ENCODE measurements at regions not wholly inside any gene's neighbourhood (a gene's known extent, or its start where the extent isn't known, plus 50 kb on each side); places are given as distances from the start of the nearest gene placed in this dataset.
"Not testable (repeated sequence)": the region's sequence is repeated elsewhere in the genome, so short reads cannot be mapped to it uniquely, and the experiment has no call there.

DNA sequence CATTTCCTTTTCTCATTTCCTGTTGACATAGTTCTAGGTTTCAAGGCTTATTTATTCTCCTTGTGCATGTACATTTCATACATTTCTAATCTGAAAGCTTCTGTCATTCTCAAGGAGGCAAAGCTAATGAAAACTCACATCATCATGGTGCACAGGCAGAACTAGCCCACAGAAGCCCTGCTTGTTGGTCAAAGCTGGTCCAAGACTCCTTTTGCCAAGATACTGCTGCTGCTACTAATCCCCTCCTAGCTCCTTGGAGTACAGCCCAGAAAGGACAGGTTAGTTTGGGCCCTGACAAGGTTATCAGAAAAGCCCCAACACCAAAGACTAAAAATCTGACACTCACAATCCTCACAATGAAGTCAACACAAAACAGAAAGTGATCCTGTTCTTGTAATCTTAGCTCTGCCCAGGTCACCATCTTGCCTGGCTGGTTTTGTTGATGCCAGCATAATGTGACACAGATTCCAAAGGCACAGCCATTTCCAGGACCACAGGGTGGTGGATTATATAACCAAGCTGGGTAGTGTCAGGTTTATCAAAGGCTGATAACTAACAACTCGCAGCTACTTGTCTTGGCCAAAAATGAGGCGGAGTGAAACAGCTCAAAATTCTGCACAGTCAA, 417.4 kb downstream of the NDFIP2 start:
- in situ Hi-C loops (cut with HindIII; ENCODE audit: low sequenced_read_pairs) = no loop called here

DNA sequence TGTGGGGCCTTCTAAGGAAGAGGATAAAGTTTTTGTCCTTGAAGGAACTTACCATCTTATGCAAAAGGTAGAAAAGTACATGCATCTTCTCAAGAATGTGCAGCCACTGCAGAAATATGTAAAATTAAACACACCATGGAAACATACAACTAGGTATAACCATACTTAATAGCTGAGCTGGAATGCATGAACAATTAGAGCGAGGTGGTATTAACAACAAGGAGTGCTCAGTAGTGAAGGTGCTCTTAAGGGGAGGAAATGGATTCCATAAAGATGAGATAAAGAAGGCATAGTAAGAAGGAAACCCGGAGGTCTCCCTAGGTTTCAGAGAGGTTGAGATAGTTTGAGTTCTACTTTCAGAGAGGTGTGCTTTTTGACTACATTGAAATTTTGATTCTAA, 415.9 kb downstream of the NDFIP2 start:
- in situ Hi-C loops (cut with HindIII; ENCODE audit: low sequenced_read_pairs) = no loop called here

DNA sequence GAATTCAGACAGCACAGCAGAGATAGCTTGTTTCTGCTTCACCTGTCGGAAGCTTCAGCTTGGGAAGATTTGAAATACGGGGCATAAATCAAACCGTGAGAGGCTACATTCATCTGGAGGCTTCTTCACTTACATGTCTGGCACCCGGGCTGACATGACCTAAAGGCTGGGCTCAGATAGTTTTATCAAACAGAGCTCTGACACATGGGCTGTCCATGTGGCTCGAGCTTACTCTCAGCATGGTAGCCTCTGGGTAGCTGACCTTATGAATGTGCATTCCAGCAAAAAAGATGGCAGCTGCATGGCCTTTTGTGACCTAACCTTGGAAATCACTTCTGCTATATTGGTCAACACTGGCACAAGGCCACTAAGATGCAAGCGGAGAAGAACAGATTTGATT, 414.5 kb downstream of the NDFIP2 start:
- in situ Hi-C loops (cut with HindIII; ENCODE audit: low sequenced_read_pairs) = no loop called here

DNA sequence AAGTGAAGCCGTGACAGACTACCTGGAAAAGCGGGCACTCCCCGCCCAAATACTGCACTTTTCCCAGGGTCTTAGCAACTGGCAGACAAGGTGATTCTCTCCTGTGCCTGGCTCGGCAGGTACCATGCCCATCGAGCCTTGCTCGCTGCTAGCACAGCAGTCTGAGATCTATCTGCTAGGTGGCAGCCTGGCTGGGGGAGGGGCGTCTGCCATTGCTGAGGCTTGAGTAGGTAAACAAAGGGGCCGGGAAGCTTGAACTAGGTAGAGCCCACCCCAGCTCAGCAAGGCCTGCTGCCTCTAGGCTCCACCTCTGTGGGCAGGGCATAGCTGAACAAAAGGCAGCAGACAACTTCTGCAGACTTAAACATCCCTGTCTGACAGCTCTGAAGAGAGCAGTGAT, 406.3 kb downstream of the NDFIP2 start:
- in situ Hi-C loops (cut with HindIII; ENCODE audit: low sequenced_read_pairs) = not testable (repeated sequence)

DNA sequence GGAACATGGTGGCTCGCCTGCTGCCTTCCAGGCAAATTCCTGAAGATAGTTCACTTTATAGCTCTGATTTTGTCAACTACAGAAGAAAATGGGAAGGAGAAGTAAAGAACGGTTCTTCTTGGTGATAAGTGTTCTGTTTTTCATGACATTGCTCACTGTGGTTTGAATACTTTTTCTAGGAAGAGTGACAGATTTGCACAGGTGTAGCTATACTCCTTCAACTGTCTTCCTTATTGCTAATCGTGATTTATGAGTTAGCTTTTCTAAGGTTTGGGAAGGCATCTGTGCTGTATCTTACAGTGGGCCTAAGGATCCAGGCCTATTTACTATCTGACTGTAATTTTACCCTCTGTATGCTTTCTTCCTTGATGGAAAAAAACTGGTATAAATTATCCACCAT, 405.6 kb downstream of the NDFIP2 start:
- in situ Hi-C loops (cut with HindIII; ENCODE audit: low sequenced_read_pairs) = no loop called here

DNA sequence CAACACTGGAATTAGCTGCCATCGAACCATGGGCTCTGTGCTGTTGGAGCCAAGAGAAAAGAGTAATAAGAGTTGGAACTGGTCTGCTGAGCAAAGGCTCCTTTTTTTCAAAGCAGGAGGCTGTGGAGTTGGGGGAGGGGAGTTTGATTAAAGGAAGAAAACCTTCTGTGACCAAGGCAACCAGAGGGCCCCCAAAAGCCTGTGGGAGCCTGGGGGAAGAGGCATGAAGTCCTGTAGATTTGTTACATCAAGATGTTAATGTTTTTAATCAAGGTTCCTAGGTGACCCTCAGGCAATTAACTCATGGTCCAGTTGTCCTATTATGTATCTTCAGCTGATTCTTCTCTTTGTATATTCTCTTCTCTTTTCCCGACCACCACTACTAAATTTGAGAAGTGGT, 403.9 kb downstream of the NDFIP2 start:
- in situ Hi-C loops (cut with HindIII; ENCODE audit: low sequenced_read_pairs) = no loop called here

DNA sequence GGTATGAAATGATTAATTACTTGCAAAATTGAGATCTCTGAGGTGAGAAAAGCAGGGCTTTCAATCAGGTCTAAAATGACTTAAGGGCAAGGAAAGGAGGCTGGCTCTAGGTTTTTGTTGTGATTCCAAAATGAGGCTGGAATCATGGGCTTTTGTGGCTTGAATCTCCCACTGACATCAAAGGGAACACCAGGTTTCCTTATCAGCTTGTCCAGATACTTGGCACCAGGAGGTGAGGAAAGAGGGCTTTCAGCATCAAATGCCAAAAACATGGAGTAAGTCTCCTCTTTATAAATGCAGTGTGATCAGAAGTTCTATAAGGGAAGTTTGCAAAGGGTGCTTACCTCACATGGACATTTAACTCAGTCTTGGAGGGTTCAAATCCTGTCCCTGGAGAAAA, 402.3 kb downstream of the NDFIP2 start:
- in situ Hi-C loops (cut with HindIII; ENCODE audit: low sequenced_read_pairs) = no loop called here

DNA sequence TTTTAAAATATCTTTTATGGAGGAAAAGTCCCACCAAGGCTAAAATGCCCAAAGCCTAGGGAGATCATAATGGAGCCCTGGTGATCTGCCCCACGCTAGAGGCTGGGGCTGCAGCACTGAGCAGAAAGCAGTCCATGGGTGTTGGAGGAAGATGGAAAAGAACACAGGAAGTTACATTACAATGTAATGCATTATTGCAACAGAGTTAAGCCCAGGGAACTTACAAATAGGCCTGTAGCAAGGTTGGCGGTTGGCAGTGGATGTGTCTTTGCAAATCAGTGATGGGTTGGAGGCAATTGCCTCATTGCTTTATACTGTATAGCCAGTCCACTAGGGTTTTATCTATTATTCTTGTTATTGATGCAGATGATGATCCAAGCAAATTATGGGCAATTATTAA, 399.9 kb downstream of the NDFIP2 start:
- in situ Hi-C loops (cut with HindIII; ENCODE audit: low sequenced_read_pairs) = no loop called here

DNA sequence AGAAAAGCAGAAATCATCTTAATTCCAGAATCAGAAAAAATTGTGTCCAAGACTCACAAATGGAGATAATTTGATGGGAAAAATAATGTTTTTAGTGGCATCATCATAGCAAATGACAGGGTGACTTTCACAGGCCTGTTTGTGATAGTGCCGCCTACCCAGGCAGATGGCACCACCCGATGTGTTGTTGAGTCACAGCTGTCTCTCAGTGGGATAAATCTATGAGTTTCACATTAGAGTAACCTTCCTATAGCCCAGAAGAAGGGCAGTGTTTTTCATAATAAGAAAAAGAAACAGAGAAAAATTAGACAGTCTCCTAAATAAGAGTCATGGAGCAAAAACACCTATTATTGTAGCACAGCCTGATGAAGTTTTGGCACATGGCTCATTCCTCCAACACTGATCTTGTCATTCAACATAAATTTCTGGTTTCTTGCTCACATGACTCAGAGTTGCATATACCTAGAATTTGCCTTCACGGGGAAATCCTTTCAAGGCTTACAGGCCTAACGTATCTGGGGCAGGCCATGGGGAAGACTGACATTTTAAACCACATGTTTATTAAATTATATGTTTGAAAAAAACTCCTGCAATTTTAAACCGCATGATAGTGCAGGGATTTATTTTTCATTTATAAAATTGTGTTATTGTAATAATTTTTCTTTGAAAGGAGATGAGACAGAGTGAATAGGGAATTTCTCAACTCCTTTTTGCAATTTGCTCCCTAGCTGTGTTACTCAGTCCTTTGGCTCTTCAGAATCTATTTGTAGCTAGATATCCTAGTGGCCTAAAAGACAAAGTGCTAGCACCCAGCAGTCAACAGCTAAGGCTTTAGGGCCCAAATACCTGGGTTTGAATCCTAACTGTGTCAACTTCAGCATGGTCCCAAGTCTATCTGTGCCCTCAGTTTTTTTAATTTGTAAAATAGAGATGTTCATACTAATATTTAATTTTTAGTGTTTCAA, 393.7 kb downstream of the NDFIP2 start:
- in situ Hi-C loops (cut with HindIII; ENCODE audit: low sequenced_read_pairs) = no loop called here

DNA sequence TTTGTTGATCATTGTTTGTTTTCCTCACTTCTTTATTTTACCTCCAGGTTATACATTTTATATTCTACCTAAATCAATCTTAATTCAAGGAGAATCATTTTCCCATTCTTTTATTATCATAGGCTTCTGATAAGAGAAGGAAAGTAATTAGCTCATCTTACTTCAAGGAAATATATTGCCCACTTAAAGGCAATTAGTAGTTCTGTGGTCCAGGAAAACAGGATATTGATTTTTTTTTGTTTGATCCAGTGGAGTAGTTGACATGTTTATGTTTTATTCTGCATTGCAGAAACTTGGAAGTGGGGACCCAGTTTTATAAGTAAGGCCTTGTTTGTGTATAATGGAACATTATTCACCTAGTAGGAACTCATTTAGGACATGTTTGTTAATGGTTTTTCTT, 390.6 kb downstream of the NDFIP2 start:
- in situ Hi-C loops (cut with HindIII; ENCODE audit: low sequenced_read_pairs) = no loop called here

DNA sequence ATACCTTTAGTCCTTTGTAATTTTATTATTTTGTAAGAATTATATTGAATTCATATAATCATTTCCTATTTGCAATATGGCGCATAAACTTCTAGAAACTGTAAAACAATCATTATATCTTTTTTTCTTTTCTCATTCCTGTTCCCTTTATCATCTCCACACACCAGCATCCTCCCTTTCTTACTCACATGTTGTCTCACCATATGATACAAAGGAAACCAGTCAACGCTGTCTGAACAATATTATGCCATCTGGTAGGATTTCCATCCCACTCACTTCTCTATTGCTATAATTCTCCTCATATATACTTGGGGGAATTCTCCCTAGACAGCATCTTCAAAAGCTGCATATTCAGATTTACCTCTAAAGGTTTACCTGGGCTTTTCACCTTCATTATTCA, 389.8 kb downstream of the NDFIP2 start:
- in situ Hi-C loops (cut with HindIII; ENCODE audit: low sequenced_read_pairs) = no loop called here

DNA sequence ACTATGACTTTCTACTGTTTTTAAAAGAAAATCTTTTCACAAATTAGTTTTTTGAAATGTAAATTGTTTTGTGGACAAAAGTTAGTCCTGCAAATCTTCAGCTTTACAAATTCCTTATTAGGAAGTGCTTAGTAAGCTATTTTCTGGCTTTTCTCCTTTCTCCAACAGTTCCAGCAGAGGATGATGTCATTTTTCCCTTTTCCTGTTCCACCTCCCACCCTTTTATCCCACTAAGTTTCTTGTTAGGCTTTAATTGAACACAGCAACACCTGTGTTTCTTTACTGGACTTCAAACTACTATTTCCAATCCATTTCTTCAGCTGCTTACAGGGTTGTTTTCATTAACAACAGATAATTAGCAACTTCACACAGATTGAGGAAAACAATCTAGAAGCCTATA, 389.2 kb downstream of the NDFIP2 start:
- in situ Hi-C loops (cut with HindIII; ENCODE audit: low sequenced_read_pairs) = no loop called here

DNA sequence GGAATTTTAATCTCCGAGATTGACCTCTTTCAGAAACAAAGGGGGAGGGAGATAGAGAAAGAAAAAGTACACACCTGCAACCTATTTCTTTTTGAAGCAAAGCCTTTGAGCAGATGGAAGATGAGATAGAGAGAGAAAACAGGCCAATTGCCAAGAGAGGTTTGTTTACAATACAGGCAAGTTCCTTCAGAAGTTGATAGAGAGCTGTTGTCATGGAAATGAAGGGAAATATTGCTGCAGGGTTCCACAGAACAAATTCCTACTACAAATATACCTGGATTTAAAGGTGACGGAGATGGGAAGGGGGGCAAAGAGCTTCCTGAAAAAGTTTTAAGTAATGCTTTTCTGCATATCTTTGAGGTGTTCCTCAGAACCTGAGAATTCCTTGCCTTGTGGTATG, 388.4 kb downstream of the NDFIP2 start:
- in situ Hi-C loops (cut with HindIII; ENCODE audit: low sequenced_read_pairs) = no loop called here

DNA sequence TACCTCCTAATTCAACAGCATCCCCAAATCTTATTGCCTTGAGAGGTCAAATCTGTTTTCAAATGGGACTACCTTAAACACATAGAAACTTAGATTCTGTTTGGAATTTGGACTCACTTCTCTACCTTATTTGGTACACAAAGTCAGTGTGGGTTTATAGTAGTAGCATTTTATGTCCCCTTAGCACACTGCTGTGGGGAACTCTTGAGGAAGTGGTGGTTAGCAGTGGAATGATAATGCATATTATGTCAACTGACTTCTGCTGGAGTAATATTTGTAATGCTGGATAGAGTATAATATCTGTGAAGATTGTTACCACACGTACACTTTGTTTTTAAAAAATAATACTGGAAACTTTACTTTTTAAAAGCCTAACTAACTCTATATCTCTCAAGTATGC, 386.3 kb downstream of the NDFIP2 start:
- in situ Hi-C loops (cut with HindIII; ENCODE audit: low sequenced_read_pairs) = no loop called here

DNA sequence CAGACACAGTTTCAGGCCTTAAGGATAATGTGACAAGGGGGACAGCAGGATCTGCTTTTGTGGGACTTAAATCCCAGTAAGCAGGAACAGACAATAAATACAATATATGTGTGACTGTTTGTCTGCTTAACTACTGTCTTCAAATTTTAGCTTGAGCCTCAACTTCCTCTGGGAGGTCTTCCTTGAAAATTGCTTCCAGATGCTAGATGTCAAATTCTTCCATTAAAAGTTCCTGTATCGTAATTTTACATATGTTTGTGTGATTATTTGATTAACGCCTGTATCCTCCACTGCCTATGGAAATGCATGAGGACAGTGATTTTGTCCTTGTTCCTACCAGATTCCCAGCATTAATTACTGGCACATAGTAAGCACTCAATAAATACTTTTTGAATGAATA, 385.5 kb downstream of the NDFIP2 start:
- in situ Hi-C loops (cut with HindIII; ENCODE audit: low sequenced_read_pairs) = no loop called here

DNA sequence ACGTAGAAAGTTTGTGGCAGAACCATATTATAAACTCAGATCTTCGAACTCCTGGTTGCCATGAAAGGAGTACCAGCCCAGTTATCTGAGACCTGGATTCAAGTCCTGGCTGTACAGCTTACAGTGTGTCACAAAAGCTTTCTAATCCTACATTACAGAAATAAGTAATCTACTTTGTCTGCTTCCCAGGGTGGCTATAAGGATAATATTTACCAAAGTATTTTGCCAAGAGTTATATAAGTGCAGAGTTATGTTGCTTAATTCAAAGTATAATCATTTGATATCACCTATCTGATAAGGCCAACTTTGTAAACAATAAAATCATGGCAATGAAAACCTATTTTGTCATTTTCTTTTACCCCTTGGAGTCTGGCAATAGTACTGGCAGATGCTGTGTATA, 381.6 kb downstream of the NDFIP2 start:
- in situ Hi-C loops (cut with HindIII; ENCODE audit: low sequenced_read_pairs) = no loop called here

DNA sequence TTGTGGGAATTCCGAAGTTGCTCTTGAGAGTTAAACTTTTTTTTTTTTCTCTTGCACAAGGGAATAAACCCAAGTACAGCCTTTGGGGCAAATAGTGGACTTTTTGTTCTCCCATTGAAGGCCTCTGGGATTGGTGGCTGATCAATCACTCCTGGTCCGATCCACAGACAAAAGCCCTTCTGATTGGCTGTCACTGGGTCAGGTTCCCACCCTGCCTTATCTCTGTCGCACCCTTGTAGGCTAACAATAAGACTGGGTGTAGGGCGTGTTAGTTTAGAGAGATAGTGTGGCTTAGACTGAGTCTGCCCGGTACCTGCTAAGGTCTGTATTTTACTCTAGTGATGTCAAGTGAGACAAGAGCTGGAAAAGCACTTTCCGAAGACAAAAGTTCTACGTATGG, 380.8 kb downstream of the NDFIP2 start:
- in situ Hi-C loops (cut with HindIII; ENCODE audit: low sequenced_read_pairs) = no loop called here

DNA sequence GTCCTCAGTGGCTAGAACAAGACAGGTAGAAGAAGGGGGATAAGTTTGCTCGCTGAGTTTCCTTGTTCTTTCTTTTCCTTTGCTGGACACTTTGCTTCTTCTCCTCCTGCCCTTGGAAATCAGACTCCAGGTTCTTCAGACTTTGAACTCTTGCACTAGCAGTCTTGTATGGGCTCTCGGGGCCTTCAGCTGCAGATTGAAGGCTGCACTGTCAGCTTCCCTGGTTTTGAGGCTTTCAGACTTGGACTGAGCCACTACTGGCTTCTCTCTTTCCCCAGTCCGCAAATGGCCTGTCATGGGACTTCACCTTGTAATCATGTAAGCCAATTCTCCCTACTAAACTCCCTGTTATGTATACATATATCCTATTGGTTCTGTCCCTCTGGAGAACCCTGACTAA, 379.8 kb downstream of the NDFIP2 start:
- in situ Hi-C loops (cut with HindIII; ENCODE audit: low sequenced_read_pairs) = no loop called here

DNA sequence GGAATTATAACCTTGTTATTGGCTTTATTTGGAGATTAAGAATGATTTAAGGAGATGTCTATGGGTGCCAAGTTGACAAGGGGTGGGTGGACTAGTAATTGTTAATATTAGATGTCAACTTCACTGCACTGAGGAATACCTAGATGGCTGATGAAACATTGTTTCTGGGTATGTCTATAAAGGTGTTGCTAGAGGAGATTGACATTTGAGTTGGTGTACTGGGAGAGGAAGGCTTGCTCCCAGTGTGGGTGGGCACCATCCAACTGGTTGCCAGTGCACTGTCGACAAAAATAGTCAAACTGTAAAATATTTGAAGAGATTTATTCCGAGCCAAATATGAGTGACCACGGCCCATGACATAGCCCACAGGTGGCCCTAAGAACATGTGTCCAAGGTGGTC, 378.8 kb downstream of the NDFIP2 start:
- in situ Hi-C loops (cut with HindIII; ENCODE audit: low sequenced_read_pairs) = no loop called here

DNA sequence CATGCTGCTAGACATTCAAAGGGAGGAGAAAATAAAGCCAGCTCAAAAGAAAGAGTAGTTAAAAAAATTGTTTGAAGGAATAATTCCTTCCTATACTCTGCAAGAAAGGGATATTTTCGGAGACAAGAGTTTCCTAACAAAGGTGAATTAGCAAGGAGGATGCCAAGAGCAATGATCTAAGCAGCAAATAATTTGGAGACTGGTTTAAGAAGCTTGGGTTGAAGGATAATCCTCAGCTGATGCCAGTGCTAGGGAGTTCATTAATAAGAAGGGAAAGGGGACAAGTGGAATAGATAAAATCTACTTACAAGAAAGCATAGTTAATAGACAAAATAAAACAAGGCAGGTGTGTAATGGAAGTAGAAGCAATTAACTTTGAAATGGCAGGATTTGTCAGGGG, 372.3 kb downstream of the NDFIP2 start:
- in situ Hi-C loops (cut with HindIII; ENCODE audit: low sequenced_read_pairs) = no loop called here

DNA sequence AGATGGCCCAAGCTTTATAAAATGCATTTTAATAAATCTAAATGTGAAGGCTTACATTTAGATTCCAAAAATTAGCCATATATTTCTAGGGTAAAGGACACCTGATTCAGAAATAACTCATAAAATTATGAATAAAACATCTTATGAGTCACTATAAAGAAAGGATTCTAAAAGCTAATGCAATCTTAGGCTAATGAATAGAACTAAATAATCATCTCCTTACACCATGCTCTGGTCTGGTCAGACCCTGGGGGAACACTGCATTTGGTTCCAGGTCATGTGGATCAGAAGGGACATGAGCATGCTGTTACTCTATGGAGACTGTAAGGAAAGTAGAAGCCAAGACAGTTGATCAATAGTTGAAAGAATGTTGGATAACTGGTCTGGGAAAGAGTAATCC, 370.4 kb downstream of the NDFIP2 start:
- in situ Hi-C loops (cut with HindIII; ENCODE audit: low sequenced_read_pairs) = no loop called here

DNA sequence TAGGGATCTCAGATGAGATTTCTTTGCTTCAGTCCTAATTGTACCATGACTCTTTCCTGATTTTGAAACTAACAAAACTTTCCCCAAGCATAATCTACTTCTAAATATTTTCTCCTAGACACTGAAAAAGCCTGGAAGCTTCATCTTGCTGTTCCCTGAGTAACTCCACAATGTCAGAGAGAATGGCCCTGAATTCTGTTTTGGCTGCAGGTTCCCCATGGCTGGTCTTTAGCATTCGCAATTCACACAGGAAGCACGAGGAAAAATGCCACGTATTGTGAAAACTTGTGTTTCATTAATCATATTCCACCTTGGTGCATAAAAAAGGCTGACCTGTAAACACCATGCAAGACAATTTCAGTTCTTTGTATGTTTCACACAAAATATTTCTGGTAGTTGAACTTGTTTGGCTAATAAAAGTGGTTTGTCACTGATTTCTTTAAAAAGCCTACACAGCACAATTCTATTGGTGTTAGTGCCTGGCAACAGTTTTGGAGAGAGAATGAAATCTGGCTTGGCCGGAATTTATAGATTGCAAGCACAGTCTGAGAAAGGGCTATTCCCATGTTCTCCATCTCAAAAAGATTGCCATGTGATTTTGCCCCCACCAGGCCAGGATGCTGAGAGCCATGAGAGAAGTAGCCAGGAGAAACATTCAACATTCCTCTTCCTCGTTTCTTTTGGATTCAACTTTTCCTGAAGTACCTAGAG, 367.1 kb downstream of the NDFIP2 start:
- in situ Hi-C loops (cut with HindIII; ENCODE audit: low sequenced_read_pairs) = no loop called here
